HEK293 (cell line): ENCODE measurements at regions not wholly inside any gene's neighbourhood (a gene's known extent, or its start where the extent isn't known, plus 50 kb on each side); places are given as distances from the start of the nearest gene placed in this dataset.

Source experiments
- CTCF ChIA-PET: fragments of 350-600 bp; formaldehyde crosslinking; extraction: SDS; loops from one replicate; lab custom pipeline; 2021; ENCODE audit warnings: antibody characterized with exemption; lab: Yijun Ruan, JAX
- POLR2A ChIA-PET: fragments of 300-600 bp; formaldehyde crosslinking; extraction: SDS; loops from one replicate; lab custom pipeline; 2020; ENCODE audit warnings: antibody characterized with exemption, inconsistent platforms; lab: Yijun Ruan, JAX
- H3K27ac ChIP-seq: fragments of 200-500 bp; sonication (Bioruptor generic); 2 replicates; pipeline ENCODE4 v1.5.1; 2014; ENCODE audit warnings: low read depth, low read length, control low read depth, inconsistent platforms; ENCODE audit errors: extremely low read depth
- H3K36me3 ChIP-seq, 2 experiments: fragments of 200-500 bp in 1 of 2; sonication (Bioruptor generic) in 1 of 2; 1 replicate in 1 of 2; 2 replicates in 1 of 2; pipeline ENCODE4 v1.5.1; 2014 to 2017; ENCODE audit warnings: inconsistent platforms in 2 of 2, low read length in 2 of 2; ENCODE audit not compliant: control insufficient read depth in 2 of 2, insufficient read depth in 1 of 2
- H3K4me1 ChIP-seq: fragments of 200-500 bp; sonication (Bioruptor generic); 2 replicates; pipeline ENCODE4 v1.5.1; 2014; ENCODE audit warnings: mild to moderate bottlenecking, low read length, inconsistent platforms; ENCODE audit not compliant: control insufficient read depth, insufficient read depth
- H3K4me3 ChIP-seq: 2 replicates; pipeline ENCODE4 v1.5.1; 2011; ENCODE audit warnings: low read depth, mild to moderate bottlenecking, control low read depth, low read length, moderate library complexity
- H3K9me3 ChIP-seq: fragments of 200-500 bp; sonication (Bioruptor generic); 2 replicates; pipeline ENCODE4 v1.5.1; 2014; ENCODE audit warnings: low read depth, low read length, inconsistent platforms; ENCODE audit not compliant: control insufficient read depth, insufficient read depth
- GLI4 ChIP-seq: fragments of 450-650 bp; formaldehyde crosslinking; IDR thresholded peaks from 2 replicates; pipeline ENCODE4 v1.5.1; 2016; ENCODE audit warnings: missing biosample characterization, missing genetic modification characterization
- TCF7L2 ChIP-seq: IDR thresholded peaks from 2 replicates; pipeline ENCODE4 v1.6.1; 2011; ENCODE audit warnings: low read depth, mild to moderate bottlenecking, inconsistent platforms, low read length, moderate library complexity, borderline replicate concordance
- ZNF391 ChIP-seq: fragments of 450-650 bp; formaldehyde crosslinking; IDR thresholded peaks from 2 replicates; pipeline ENCODE4 v1.5.1; 2016; ENCODE audit warnings: low read depth, missing biosample characterization, missing genetic modification characterization, borderline replicate concordance
- ZNF518A ChIP-seq: fragments of 450-650 bp; formaldehyde crosslinking; conservative IDR thresholded peaks from 2 replicates; pipeline ENCODE4 v1.5.1; 2016; ENCODE audit warnings: low read depth, missing biosample characterization, missing genetic modification characterization
- ZNF585B ChIP-seq: fragments of 450-650 bp; formaldehyde crosslinking; IDR thresholded peaks from 2 replicates; pipeline ENCODE4 v1.5.1; 2016; ENCODE audit warnings: missing biosample characterization, missing genetic modification characterization
- ZNF639 ChIP-seq: fragments of 450-650 bp; formaldehyde crosslinking; IDR thresholded peaks from 2 replicates; pipeline ENCODE4 v1.5.1; 2016; ENCODE audit warnings: missing biosample characterization, missing genetic modification characterization
- ZNF837 ChIP-seq: fragments of 450-650 bp; formaldehyde crosslinking; IDR thresholded peaks from 2 replicates; pipeline ENCODE4 v1.5.1; 2016; ENCODE audit warnings: missing biosample characterization, missing genetic modification characterization
- ZSCAN5A ChIP-seq: fragments of 450-650 bp; formaldehyde crosslinking; IDR thresholded peaks from 2 replicates; pipeline ENCODE4 v1.5.1; 2016; ENCODE audit warnings: missing biosample characterization, missing genetic modification characterization
- TF ChIP-seq, protein P1 (sequence below): fragments of 450-650 bp; formaldehyde crosslinking; IDR thresholded peaks from 2 replicates; pipeline ENCODE4 v1.5.1; 2016; ENCODE audit warnings: missing biosample characterization, missing genetic modification characterization

- no peaks in the 10 kb centered on the region for H3K9me3 ChIP-seq
- no peaks in the 10 kb centered on the region for H3K4me1 ChIP-seq
- CTCF ChIA-PET, result no interaction called here
- no peaks in the 10 kb centered on the region for H3K36me3 ChIP-seq
- POLR2A ChIA-PET, result no interaction called here
- no peak for TF ChIP-seq ZNF639 (tag by site-specific recombination)
- TF ChIP-seq, protein P1, sequence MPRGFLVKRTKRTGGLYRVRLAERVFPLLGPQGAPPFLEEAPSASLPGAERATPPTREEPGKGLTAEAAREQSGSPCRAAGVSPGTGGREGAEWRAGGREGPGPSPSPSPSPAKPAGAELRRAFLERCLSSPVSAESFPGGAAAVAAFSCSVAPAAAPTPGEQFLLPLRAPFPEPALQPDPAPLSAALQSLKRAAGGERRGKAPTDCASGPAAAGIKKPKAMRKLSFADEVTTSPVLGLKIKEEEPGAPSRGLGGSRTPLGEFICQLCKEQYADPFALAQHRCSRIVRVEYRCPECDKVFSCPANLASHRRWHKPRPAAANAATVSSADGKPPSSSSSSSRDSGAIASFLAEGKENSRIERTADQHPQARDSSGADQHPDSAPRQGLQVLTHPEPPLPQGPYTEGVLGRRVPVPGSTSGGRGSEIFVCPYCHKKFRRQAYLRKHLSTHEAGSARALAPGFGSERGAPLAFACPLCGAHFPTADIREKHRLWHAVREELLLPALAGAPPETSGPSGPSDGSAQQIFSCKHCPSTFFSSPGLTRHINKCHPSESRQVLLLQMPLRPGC (tag by site-specific recombination), result no peak
- no peak for TF ChIP-seq ZNF391 (tag by site-specific recombination)
- no peak for TF ChIP-seq GLI4
- TF ChIP-seq ZNF837, result no peak
- no peak overlapping the region for H3K27ac ChIP-seq
- no peak overlapping the region for H3K4me3 ChIP-seq
These were observed 205.9 kb upstream of the PPP2R2D start for GRCh38 chr10:131694781-131695495.

- TF ChIP-seq ZSCAN5A (tag by site-specific recombination), result no peak
- TF ChIP-seq TCF7L2, result no peak
- peak; percentile 15; the same call in 1 of the 2 replicates for TF ChIP-seq ZNF585B (tag by site-specific recombination)
- TF ChIP-seq ZNF391 (tag by site-specific recombination), result no peak
- no peak for TF ChIP-seq ZNF518A (tag by site-specific recombination)
- Histone ChIP-seq H3K36me3 (no peaks in the 10 kb centered on the region), H3K9me3 (no peaks in the 10 kb centered on the region), H3K4me3 (no peak overlapping the region), H3K27ac (no peak overlapping the region), H3K4me1 (no peaks in the 10 kb centered on the region)
- ChIA-PET CTCF (no interaction called here), POLR2A (no interaction called here)
These were observed 205.2 kb upstream of the PPP2R2D start for GRCh38 chr10:131695496-131696165.
